Endothelial cell of umbilical vein (primary cell): ENCODE measurements at regions not wholly inside any gene's neighbourhood (a gene's known extent, or its start where the extent isn't known, plus 50 kb on each side); places are given as distances from the start of the nearest gene placed in this dataset.
A peak's percentile ranks its signal among the peaks of the same experiment; 100 is the strongest.

Experiments
- BruUV-seq: library from RNA; stranded (reverse); fragments of 400-500 nt; replicated peaks from 2 replicates; lab custom pipeline; 2021; lab: Mats Ljungman, UMichigan
- CTCF ChIA-PET: fragments of 300-600, 350-600 bp; sonication (Branson Sonifier 250); formaldehyde crosslinking; loops from one replicate; lab custom pipeline; 2021; ENCODE audit warnings: antibody characterized with exemption, inconsistent platforms; lab: Charles Lee
- POLR2A ChIA-PET: fragments of 300-600, 350-600 bp; sonication (Branson Sonifier 250); formaldehyde crosslinking; loops from one replicate; lab custom pipeline; 2021; ENCODE audit warnings: antibody characterized with exemption, inconsistent platforms; lab: Charles Lee
- DNase-seq: peaks from one replicate; pipeline ENCODE4 v3.0.0-alpha.2; 2011; ENCODE audit warnings: low read depth, low spot score
- FAIRE-seq: peaks from 2 replicates; lab custom pipeline; 2011; peaks lifted over from hg19 to GRCh38; lab: Jason Lieb, UNC
- H2AFZ ChIP-seq: 2 replicates; pipeline ENCODE4 v1.6.0; 2012; ENCODE audit warnings: low read depth, low read length, control low read depth, inconsistent platforms
- H3K27ac ChIP-seq: 2 replicates; pipeline ENCODE4 v1.5.1; 2011; ENCODE audit warnings: low read depth, mild to moderate bottlenecking, control low read depth, low read length, moderate library complexity; ENCODE audit not compliant: insufficient read depth
- H3K27me3 ChIP-seq, 2 experiments: 2 replicates each; pipeline versions ENCODE4 v1.6.0 to v1.6.1; 2011; ENCODE audit warnings: low read length in 2 of 2, mixed read lengths in 1 of 2; ENCODE audit not compliant: control insufficient read depth in 2 of 2, insufficient read depth in 2 of 2
- H3K36me3 ChIP-seq, 2 experiments: 2 replicates in 1 of 2; 3 replicates in 1 of 2; pipeline ENCODE4 v1.5.1; 2011; ENCODE audit warnings: low read length in 2 of 2, mild to moderate bottlenecking in 1 of 2, moderate library complexity in 1 of 2; ENCODE audit not compliant: control insufficient read depth in 2 of 2, insufficient read depth in 2 of 2; ENCODE audit errors: extremely low read depth in 1 of 2
- H3K4me1 ChIP-seq: 3 replicates; pipeline ENCODE4 v1.5.1; 2011; ENCODE audit warnings: mild to moderate bottlenecking, low read length; ENCODE audit not compliant: control insufficient read depth, insufficient read depth; ENCODE audit errors: extremely low read depth
- H3K4me2 ChIP-seq: 2 replicates; pipeline ENCODE4 v1.6.1; 2011; ENCODE audit warnings: low read length, control low read depth, mixed read lengths; ENCODE audit not compliant: insufficient read depth
- H3K4me3 ChIP-seq, 3 experiments: fragments of 200-600 bp in 1 of 3; sonication (generic), shearing (Covaris generic) in 1 of 3; replicated peaks in 1 of 3; 2 replicates each; pipeline ENCODE4 v1.5.1; 2011 to 2016; ENCODE audit warnings: control low read depth in 3 of 3, low read length in 3 of 3, mild to moderate bottlenecking in 2 of 3, inconsistent platforms in 1 of 3, low read depth in 1 of 3, moderate library complexity in 1 of 3; ENCODE audit not compliant: insufficient read depth in 1 of 3
- H3K79me2 ChIP-seq: 2 replicates; pipeline ENCODE4 v1.6.0; 2012; ENCODE audit warnings: low read length, inconsistent platforms; ENCODE audit not compliant: control insufficient read depth, insufficient read depth
- H3K9ac ChIP-seq: replicated peaks from 2 replicates; pipeline ENCODE3; 2011; ENCODE audit warnings: low read length, control low read depth; ENCODE audit not compliant: insufficient read depth; ENCODE audit errors: extremely low read depth
- H3K9me1 ChIP-seq: replicated peaks from 3 replicates; pipeline ENCODE4 v1.6.0; 2011; ENCODE audit warnings: mild to moderate bottlenecking, low read length; ENCODE audit not compliant: control insufficient read depth, insufficient read depth; ENCODE audit errors: extremely low read depth
- H3K9me3 ChIP-seq: replicated peaks from 2 replicates; pipeline ENCODE4 v1.5.1; 2012; ENCODE audit warnings: low read length, inconsistent platforms; ENCODE audit not compliant: control insufficient read depth, insufficient read depth
- H4K20me1 ChIP-seq: replicated peaks from 2 replicates; pipeline ENCODE3; 2011; ENCODE audit warnings: mild to moderate bottlenecking, low read length; ENCODE audit not compliant: control insufficient read depth, insufficient read depth; ENCODE audit errors: extremely low read depth
- EZH2 ChIP-seq: IDR thresholded peaks from 2 replicates; pipeline ENCODE4 v1.6.1; 2012; ENCODE audit warnings: borderline replicate concordance, low read depth, mild to moderate bottlenecking, moderate library complexity, low read length, inconsistent platforms; ENCODE audit not compliant: severe bottlenecking
- FOS ChIP-seq: IDR thresholded peaks from 2 replicates; pipeline ENCODE4 v1.6.1; 2011; ENCODE audit warnings: mild to moderate bottlenecking, low read length, moderate library complexity, borderline replicate concordance; ENCODE audit not compliant: insufficient read depth
- GATA2 ChIP-seq: IDR thresholded peaks from 2 replicates; pipeline ENCODE4 v1.7.0; 2011; ENCODE audit warnings: low read depth, mild to moderate bottlenecking, moderate library complexity, mixed read lengths, low read length; ENCODE audit not compliant: insufficient read length, insufficient read depth
- JUN ChIP-seq: IDR thresholded peaks from 2 replicates; pipeline ENCODE4 v1.6.1; 2011; ENCODE audit warnings: borderline replicate concordance, low read depth; ENCODE audit not compliant: insufficient read length, insufficient read depth
- MYC ChIP-seq: IDR thresholded peaks from one replicate; pipeline ENCODE4 v1.6.1; 2011; ENCODE audit warnings: mild to moderate bottlenecking, low read depth, low read length
- POLR2A ChIP-seq: IDR thresholded peaks from 2 replicates; pipeline ENCODE4 v1.6.1; 2012; ENCODE audit warnings: low read depth, mild to moderate bottlenecking, control low read depth, low read length
- POLR2AphosphoS5 ChIP-seq: IDR thresholded peaks from 2 replicates; pipeline ENCODE4 v1.6.1; 2012; ENCODE audit warnings: low read depth, mild to moderate bottlenecking, control low read depth, low read length, moderate library complexity; ENCODE audit not compliant: insufficient read depth
- dilution Hi-C: fragments of 300-500 bp; cut with MboI; formaldehyde crosslinking; loops from one replicate; pipeline ENCODE4 v1.15.0; 2019; ENCODE audit warnings: low sequenced_read_pairs; ENCODE audit not compliant: extremely low pct_ligation_motif_present
- intact Hi-C: fragments of 100-400 bp; cut with micrococcal nuclease; formaldehyde crosslinking; loops from one replicate; pipeline ENCODE4 v1.10.0; 2022
- TF ChIP-seq, protein P1 (sequence below): IDR thresholded peaks from 2 replicates; pipeline ENCODE4 v1.6.1; 2011; ENCODE audit not compliant: insufficient read depth, insufficient read length
- TF ChIP-seq, protein P2 (sequence below), 2 donors: IDR thresholded peaks; 1 replicate in 1 of 2; 2 replicates in 1 of 2; pipeline ENCODE4 v1.5.1; 2011; ENCODE audit warnings: low read length in 2 of 2, mild to moderate bottlenecking in 2 of 2, moderate library complexity in 2 of 2, control low read depth in 1 of 2, inconsistent platforms in 1 of 2, low read depth in 1 of 2; ENCODE audit not compliant: insufficient read depth in 1 of 2; ENCODE audit errors: extremely low read depth in 1 of 2

- no peaks in the 10 kb centered on the region for H3K9me1 ChIP-seq
- no peak overlapping the region for H3K4me3 ChIP-seq
- H2AFZ ChIP-seq = no peak overlapping the region
- FAIRE-seq = peak; percentile 37
- ChIA-PET CTCF (no interaction called here), POLR2A (no interaction called here)
- H3K9me3 ChIP-seq = no peaks in the 10 kb centered on the region
- H3K27ac ChIP-seq = no peak overlapping the region
- no peaks in the 10 kb centered on the region for H3K79me2 ChIP-seq
- TF ChIP-seq POLR2AphosphoS5 (no peak), EZH2 (no peak), POLR2A (no peak), GATA2 (no peak), FOS (no peak), MYC (no peak), JUN (no peak)
- TF ChIP-seq, protein P1, sequence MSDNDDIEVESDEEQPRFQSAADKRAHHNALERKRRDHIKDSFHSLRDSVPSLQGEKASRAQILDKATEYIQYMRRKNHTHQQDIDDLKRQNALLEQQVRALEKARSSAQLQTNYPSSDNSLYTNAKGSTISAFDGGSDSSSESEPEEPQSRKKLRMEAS = no peak
- TF ChIP-seq, protein P2, sequence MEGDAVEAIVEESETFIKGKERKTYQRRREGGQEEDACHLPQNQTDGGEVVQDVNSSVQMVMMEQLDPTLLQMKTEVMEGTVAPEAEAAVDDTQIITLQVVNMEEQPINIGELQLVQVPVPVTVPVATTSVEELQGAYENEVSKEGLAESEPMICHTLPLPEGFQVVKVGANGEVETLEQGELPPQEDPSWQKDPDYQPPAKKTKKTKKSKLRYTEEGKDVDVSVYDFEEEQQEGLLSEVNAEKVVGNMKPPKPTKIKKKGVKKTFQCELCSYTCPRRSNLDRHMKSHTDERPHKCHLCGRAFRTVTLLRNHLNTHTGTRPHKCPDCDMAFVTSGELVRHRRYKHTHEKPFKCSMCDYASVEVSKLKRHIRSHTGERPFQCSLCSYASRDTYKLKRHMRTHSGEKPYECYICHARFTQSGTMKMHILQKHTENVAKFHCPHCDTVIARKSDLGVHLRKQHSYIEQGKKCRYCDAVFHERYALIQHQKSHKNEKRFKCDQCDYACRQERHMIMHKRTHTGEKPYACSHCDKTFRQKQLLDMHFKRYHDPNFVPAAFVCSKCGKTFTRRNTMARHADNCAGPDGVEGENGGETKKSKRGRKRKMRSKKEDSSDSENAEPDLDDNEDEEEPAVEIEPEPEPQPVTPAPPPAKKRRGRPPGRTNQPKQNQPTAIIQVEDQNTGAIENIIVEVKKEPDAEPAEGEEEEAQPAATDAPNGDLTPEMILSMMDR (IDR thresholded peaks at IDR 0.05; ENCODE audit: extremely low read depth in 1 of 2, insufficient read depth in 1 of 2, low read depth in 1 of 2, low read length in 2 of 2) = no peak
- intact Hi-C loops = no loop called here
- no peaks in the 10 kb centered on the region for H3K36me3 ChIP-seq
- H3K4me1 ChIP-seq = no peaks in the 10 kb centered on the region
- H3K4me2 ChIP-seq = no peak overlapping the region
- DNase-seq = no peak
- H4K20me1 ChIP-seq = no peaks in the 10 kb centered on the region
- H3K9ac ChIP-seq = no peak overlapping the region
- dilution Hi-C loops = no loop called here
- no TSS peak for BruUV-seq
- H3K27me3 ChIP-seq = no peaks in the 10 kb centered on the region
Observed at GRCh38 chr2:187075671-187076070, 226.7 kb upstream of the ZSWIM2 start.
